SK-N-SH treated with all-trans-retinoic acid at 6 μM for 48 hours (cell line): ENCODE measurements at regions not wholly inside any gene's neighbourhood (a gene's known extent, or its start where the extent isn't known, plus 50 kb on each side); places are given as distances from the start of the nearest gene placed in this dataset.

Source experiments
- ATAC-seq: fragments of 200-7000 bp; cut with Tn5 transposase; 3 replicates; pipeline ENCODE4 v1.9.1; 2020; ENCODE audit warnings: mild to moderate bottlenecking, moderate library complexity
- ARNTL ChIP-seq: fragments of 450-650 bp; formaldehyde crosslinking; IDR thresholded peaks from 2 replicates; pipeline ENCODE4 v1.5.0; 2020; ENCODE audit warnings: low read depth, mild to moderate bottlenecking, moderate library complexity, borderline replicate concordance
- BACH2 ChIP-seq: fragments of 250-450 bp; sonication (Bioruptor Pico); IDR thresholded peaks from 2 replicates; pipeline ENCODE4 v1.9.0; 2021; ENCODE audit warnings: mild to moderate bottlenecking, borderline replicate concordance
- CREB5 ChIP-seq: fragments of 250-450 bp; sonication (Bioruptor Pico); IDR thresholded peaks from 2 replicates; pipeline ENCODE4 v1.5.1; 2020; ENCODE audit warnings: low read depth, mild to moderate bottlenecking, moderate library complexity
- CSDC2 ChIP-seq: fragments of 250-450 bp; sonication (Bioruptor Pico); IDR thresholded peaks from 2 replicates; pipeline ENCODE4 v1.5.0; 2020; ENCODE audit warnings: mild to moderate bottlenecking, moderate library complexity
- CSRNP3 ChIP-seq: fragments of 250-450 bp; sonication (Bioruptor Pico); IDR thresholded peaks from 2 replicates; pipeline ENCODE4 v1.5.1; 2021; ENCODE audit warnings: mild to moderate bottlenecking, moderate library complexity
- ESRRG ChIP-seq: fragments of 250-450 bp; sonication (Bioruptor Pico); IDR thresholded peaks from 2 replicates; pipeline ENCODE4 v1.6.1; 2021; ENCODE audit warnings: mild to moderate bottlenecking
- GLIS3 ChIP-seq: fragments of 250-450 bp; sonication (Bioruptor Pico); IDR thresholded peaks from 2 replicates; pipeline ENCODE4 v1.5.0; 2020; ENCODE audit warnings: mild to moderate bottlenecking, moderate library complexity
- ISL1 ChIP-seq: fragments of 250-450 bp; sonication (Bioruptor Pico); IDR thresholded peaks from 2 replicates; pipeline ENCODE4 v2.1.2; 2022; ENCODE audit warnings: mild to moderate bottlenecking, moderate library complexity
- OSR1 ChIP-seq: fragments of 250-450 bp; sonication (Bioruptor Pico); IDR thresholded peaks from 2 replicates; pipeline ENCODE4 v1.8.0; 2022; ENCODE audit warnings: moderate library complexity, mild to moderate bottlenecking, inconsistent platforms
- POU6F1 ChIP-seq: fragments of 250-450 bp; sonication (Bioruptor Pico); IDR thresholded peaks from 2 replicates; pipeline ENCODE4 v1.8.0; 2021; ENCODE audit warnings: low read depth, mild to moderate bottlenecking, moderate library complexity, borderline replicate concordance
- RARB ChIP-seq: fragments of 250-450 bp; sonication (Bioruptor Pico); IDR thresholded peaks from 2 replicates; pipeline ENCODE4 v1.8.0; 2021; ENCODE audit warnings: mild to moderate bottlenecking, moderate library complexity
- TSHZ2 ChIP-seq: fragments of 250-450 bp; sonication (Bioruptor Pico); IDR thresholded peaks from 2 replicates; pipeline ENCODE4 v1.5.0; 2020; ENCODE audit warnings: mild to moderate bottlenecking, moderate library complexity
- ZC3H10 ChIP-seq: fragments of 250-450 bp; sonication (Bioruptor Pico); IDR thresholded peaks from 2 replicates; pipeline ENCODE4 v1.5.1; 2021; ENCODE audit warnings: mild to moderate bottlenecking, moderate library complexity
- ZFP3 ChIP-seq: fragments of 250-450 bp; sonication (Bioruptor Pico); IDR thresholded peaks from 2 replicates; pipeline ENCODE4 v1.5.0; 2020; ENCODE audit warnings: mild to moderate bottlenecking, moderate library complexity
- ZFP30 ChIP-seq: fragments of 450-650 bp; formaldehyde crosslinking; IDR thresholded peaks from 2 replicates; pipeline ENCODE4 v1.5.0; 2022; ENCODE audit warnings: mild to moderate bottlenecking, moderate library complexity
- ZNF565 ChIP-seq: fragments of 450-650 bp; formaldehyde crosslinking; conservative IDR thresholded peaks from 2 replicates; pipeline ENCODE4 v1.5.0; 2020; ENCODE audit warnings: low read depth, mild to moderate bottlenecking, moderate library complexity
- ZNF70 ChIP-seq: fragments of 450-650 bp; formaldehyde crosslinking; IDR thresholded peaks from 2 replicates; pipeline ENCODE4 v1.5.0; 2020; ENCODE audit warnings: mild to moderate bottlenecking, moderate library complexity
- ZNF8 ChIP-seq: fragments of 450-650 bp; formaldehyde crosslinking; IDR thresholded peaks from 2 replicates; pipeline ENCODE4 v1.5.0; 2020; ENCODE audit warnings: mild to moderate bottlenecking, moderate library complexity

GRCh38 chr5:159749146-159749545 is 167.1 kb upstream of the ADRA1B start:
- TF ChIP-seq POU6F1 (CRISPR knock-in tag) (no peak), CREB5 (CRISPR knock-in tag) (no peak), GLIS3 (CRISPR knock-in tag) (no peak), CSRNP3 (no peak), CSDC2 (CRISPR knock-in tag) (no peak), ZNF8 (CRISPR knock-in tag) (no peak), RARB (CRISPR knock-in tag) (no peak), ESRRG (CRISPR knock-in tag) (no peak), ZFP3 (CRISPR knock-in tag) (no peak), OSR1 (CRISPR knock-in tag) (no peak)
- peak; percentile 72 for ATAC-seq

- no peak for TF ChIP-seq ZNF565 (CRISPR knock-in tag)
- TF ChIP-seq ZC3H10: no peak
- no peak for TF ChIP-seq TSHZ2 (CRISPR knock-in tag)
- no peak for TF ChIP-seq ARNTL (CRISPR knock-in tag)
- no peak for ATAC-seq
These were observed 166.1 kb upstream of the ADRA1B start for GRCh38 chr5:159750226-159750625.

GRCh38 chr5:159751459-159751858 is 164.8 kb upstream of the ADRA1B start:
- no peak for ATAC-seq
- no peak for TF ChIP-seq CSDC2 (CRISPR knock-in tag)
- TF ChIP-seq RARB (CRISPR knock-in tag): no peak
- TF ChIP-seq ARNTL (CRISPR knock-in tag): no peak
- TF ChIP-seq ISL1 (CRISPR knock-in tag): no peak
- TF ChIP-seq ZFP30 (CRISPR knock-in tag): no peak
- TF ChIP-seq OSR1 (CRISPR knock-in tag): no peak
- TF ChIP-seq BACH2: no peak
- TF ChIP-seq TSHZ2 (CRISPR knock-in tag): no peak
- no peak for TF ChIP-seq ZNF565 (CRISPR knock-in tag)
- no peak for TF ChIP-seq ESRRG (CRISPR knock-in tag)
- TF ChIP-seq ZFP3 (CRISPR knock-in tag): no peak
- no peak for TF ChIP-seq ZNF70
- TF ChIP-seq, all 23 proteins: peak for 0
